HepG2 (cell line): ENCODE measurements at regions not wholly inside any gene's neighbourhood (a gene's known extent, or its start where the extent isn't known, plus 50 kb on each side); places are given as distances from the start of the nearest gene placed in this dataset.

Experiments used
- BORCS8-MEF2B ChIP-seq: sonication (generic); formaldehyde crosslinking; IDR thresholded peaks from 2 replicates; pipeline ENCODE4 v1.8.0; 2022; ENCODE audit warnings: mild to moderate bottlenecking, missing genetic modification reagents
- RBFOX2 ChIP-seq: fragments of 200-400 bp; formaldehyde crosslinking; IDR thresholded peaks from 2 replicates; pipeline ENCODE4 v1.6.1; 2017; ENCODE audit warnings: low read depth, mild to moderate bottlenecking, low read length
- RERE ChIP-seq: IDR thresholded peaks from 2 replicates; pipeline ENCODE4 v1.6.1; 2016; ENCODE audit warnings: low read depth, missing genetic modification reagents, missing compliant biosample characterization
- STAG1 ChIP-seq: sonication (generic); formaldehyde crosslinking; IDR thresholded peaks from 2 replicates; pipeline ENCODE4 v1.4.0; 2020; ENCODE audit warnings: missing genetic modification reagents
- SUZ12 ChIP-seq: fragments of 150-350 bp; IDR thresholded peaks from 2 replicates; pipeline ENCODE4 v1.6.1; 2014; ENCODE audit warnings: low read depth, low read length
- ZKSCAN1 ChIP-seq: fragments of 150-350 bp; IDR thresholded peaks from 2 replicates; pipeline ENCODE4 v1.6.1; 2014; ENCODE audit warnings: low read length
- ZNF207 ChIP-seq: fragments of 450-650 bp; IDR thresholded peaks from 2 replicates; pipeline ENCODE4 v1.6.1; 2016; ENCODE audit warnings: antibody characterized with exemption, borderline replicate concordance
- TF ChIP-seq, protein P1 (sequence below): sonication (generic); formaldehyde crosslinking; IDR thresholded peaks from 2 replicates; pipeline ENCODE4 v1.5.1; 2020; ENCODE audit warnings: missing genetic modification reagents, mild to moderate bottlenecking, borderline replicate concordance

- no peak for TF ChIP-seq RERE (CRISPR knock-in tag)
- TF ChIP-seq STAG1: no peak
- TF ChIP-seq, protein P1, sequence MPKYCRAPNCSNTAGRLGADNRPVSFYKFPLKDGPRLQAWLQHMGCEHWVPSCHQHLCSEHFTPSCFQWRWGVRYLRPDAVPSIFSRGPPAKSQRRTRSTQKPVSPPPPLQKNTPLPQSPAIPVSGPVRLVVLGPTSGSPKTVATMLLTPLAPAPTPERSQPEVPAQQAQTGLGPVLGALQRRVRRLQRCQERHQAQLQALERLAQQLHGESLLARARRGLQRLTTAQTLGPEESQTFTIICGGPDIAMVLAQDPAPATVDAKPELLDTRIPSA (CRISPR knock-in tag): no peak
- no peak for TF ChIP-seq ZKSCAN1
- no peak for TF ChIP-seq BORCS8-MEF2B
- TF ChIP-seq RBFOX2: no peak
- no peak for TF ChIP-seq SUZ12
- TF ChIP-seq ZNF207: no peak
Measured at GRCh38 chr11:130652671-130653335, 204.4 kb downstream of the ADAMTS15 start.
